RPMI7951 (cell line): ENCODE measurements at regions not wholly inside any gene's neighbourhood (a gene's known extent, or its start where the extent isn't known, plus 50 kb on each side); places are given as distances from the start of the nearest gene placed in this dataset.

ENCODE experiments used
- DNase-seq: peaks from one replicate; pipeline ENCODE4 v3.0.0-alpha.2; 2012; ENCODE audit warnings: low read depth

DNA sequence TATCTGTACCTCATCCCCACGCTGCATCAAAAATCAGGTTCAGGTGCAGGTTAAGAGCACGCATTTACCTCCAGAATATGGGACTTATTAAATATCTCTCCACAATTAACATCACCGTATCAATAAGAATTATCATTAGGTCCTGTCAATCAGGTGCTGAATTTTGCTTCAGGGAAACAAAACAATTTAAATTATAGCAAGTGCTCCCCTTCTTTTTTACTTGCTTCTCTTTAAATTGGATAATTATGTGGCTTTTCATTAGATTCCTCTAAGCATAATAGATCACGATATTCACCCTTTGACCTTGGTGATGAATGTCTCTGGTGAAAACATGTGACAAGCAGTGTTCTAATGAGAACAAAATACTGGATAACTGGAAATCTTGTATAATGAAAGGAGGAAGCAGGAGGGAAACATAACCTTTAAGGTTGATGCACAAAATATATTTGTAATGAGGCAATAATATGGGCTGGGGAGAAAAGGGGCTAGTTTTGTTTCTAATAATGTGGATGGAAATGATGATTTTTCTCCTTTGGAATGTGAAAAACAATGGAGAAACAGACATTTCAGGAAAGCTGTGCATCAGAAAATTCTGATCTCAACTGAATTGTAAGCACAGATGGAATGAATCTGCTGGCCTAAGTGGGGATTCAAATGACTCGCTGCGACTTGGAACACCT is 166.9 kb downstream of the SNX10 start:
- DNase-seq: no peak

DNA sequence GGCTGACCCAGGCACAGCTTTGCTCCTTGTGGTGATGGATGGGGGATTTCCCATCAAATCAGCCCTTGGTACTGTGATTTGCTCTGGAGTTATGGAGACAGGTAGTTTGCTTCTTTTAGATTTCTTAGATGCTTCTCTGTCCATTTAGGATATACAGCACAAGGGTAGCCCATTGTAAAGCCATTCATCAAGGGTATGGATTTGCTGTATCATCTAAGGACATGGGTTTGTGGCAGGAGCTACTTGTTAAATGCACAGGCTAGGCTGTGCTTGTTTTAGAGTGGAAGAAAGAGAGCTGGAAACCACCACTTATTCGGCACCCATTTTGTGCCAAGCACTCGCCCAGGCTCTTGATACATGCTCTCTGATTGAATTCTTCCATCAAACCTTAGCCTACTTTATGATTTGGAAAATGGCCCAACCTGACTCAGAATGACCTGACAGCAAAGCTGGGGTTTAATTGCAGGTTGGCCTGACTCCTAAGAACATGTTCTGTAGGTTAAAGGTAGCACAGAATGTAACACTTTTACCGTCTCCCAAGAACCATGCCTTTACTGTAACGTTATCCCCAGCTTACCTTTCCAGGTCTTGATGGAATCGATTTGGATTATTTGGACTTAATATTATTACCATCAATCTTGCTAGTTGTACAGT is 168.0 kb downstream of the SNX10 start:
- no peak for DNase-seq

DNA sequence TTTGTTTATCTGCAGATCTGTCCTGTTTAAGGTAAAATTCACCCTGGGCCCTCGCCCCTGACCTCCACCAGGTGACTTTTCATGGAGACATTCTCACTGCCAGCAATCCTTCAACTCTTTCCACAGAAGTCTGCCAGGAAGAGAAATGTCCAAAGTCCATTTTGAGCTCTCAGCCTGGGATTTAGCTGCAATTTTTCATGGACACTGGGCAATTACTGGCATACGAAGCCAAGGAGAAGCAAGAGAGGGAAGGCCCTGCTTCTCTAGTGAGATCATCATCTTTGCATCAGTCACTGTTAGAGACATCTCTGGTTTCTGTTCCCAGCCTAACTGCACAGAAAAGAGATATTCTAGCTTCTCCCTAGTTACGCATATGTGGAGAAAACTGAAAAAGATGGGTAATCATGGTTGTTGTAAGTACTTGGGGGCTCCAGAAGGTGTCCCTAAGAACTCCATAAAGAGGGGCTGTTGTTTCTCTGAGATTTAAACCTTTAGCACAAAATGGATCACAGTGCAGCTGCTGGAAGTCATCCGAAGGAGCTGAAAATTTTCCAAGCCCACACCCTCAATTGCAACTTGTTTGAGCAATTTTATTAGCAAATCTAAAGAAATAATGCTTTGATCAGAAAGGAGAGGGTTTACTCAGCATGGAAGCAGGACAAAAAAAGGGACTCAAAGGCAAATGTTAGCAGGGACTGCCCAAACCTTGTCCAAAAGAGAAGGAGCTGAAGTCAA is 168.9 kb downstream of the SNX10 start:
- no peak for DNase-seq

DNA sequence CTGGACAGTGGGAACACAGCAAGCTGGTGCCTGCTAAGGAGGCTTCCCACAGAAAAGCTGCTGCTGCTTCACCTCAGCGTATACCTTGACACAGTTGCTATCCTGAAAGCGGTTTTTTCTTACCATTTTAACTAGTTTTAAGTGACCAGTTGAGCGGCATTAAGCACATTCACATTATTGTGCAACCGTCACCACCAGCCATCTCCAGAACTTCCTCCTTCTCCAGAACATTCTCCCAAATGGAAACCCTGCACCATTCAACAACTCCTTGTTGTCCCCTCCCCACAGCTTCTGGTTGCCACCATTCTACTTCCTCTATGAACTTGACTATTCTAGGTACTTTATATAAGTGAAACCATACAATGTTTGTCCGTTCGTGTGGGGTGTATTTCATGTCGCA is 169.9 kb downstream of the SNX10 start:
- no peak for DNase-seq

DNA sequence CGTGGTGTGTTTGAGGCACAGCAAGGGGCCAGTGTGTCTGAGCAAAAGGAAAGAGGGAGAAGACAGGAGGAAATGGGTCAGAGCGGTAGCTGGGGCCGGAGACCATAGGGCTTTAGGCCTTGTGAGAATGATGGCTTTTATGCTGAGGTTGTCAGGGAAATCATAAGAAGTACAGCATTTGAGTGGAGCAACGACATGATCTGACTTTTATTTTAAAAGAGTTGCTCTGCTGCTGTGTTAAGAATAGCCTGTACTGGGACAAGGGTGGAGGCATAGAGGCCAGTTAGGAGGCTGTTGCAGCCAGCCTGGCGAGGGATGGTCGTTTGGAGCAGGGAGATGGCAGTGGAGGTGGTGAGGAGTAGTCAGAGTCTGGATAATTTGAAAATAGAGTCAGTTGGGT is 174.3 kb downstream of the SNX10 start:
- DNase-seq: no peak

DNA sequence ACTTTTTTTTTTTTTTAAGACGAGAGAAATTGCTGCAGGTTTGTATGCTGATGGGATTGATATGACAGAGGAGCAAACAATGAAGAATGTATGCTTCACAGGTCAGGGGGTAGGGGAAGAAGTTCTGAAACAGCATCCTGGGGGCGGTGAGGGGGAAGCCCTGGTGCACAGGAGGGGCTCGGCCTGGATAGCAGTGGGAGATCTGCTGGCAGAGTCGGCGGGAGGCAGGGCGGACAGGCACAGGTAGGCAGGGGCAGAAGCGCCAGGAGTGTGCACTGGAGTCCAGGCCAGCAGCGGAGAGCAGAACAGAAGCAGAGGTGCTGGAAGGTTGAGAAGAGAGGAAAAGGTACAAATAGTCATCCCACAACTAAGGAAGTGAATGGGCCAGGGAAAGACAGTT is 175.4 kb downstream of the SNX10 start:
- no peak for DNase-seq

DNA sequence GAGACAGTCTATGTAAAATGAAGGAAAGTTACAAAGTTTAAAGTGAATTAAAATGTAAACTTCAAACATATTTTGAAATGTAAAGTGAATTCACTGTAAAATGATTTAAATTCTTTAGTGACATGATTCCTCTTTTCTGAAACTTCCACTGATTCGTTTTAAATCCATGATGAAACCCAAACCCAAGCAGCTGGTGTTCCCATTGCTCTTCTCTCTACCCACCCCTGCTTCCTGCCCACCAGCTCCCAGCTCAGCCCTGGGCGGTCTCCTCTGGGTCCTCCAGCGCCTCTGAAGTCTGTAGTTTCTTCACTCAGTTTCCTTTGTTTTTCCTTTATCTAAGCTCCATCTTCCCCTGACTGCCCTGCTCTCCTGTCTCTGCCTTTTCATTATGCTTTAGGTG is 175.9 kb downstream of the SNX10 start:
- DNase-seq: no peak

DNA sequence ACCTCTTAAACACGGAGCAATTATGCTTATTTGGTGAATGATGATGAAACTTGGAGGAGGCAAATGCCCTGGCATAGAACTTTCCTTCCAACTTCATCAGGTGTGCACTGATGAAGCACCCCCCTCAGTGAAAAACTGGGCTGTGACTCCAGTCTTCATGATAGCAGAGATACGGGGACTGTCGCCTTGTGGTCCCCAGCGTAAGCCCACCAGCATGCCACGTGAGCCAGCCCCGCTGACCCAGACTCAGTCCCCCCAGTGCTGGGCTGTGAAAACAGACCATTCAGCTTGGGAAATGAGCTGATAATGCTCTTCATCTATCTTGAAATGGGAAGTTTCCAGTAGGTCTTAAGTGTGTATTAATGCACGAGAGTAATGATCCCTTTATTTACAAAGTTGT is 177.0 kb downstream of the SNX10 start:
- no peak for DNase-seq

DNA sequence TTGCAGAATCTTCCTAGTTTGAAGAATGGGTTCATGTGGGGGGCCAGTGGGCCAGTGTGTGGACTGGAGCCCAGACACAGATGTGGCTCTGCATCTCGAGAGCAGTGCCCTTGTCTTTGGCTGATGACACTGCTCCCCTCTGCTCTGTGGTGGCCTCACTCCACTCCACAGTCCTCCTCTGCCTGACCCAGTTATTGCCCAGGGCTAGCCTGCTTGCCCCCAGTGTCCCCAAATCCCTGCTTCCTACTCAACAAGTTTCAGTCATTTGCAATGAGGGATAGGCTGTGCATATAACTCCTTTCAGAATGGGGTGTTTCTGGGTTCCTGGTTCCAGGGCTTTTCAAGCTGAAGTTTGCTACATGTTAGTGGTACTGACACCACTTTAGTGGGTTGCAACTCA is 177.5 kb downstream of the SNX10 start:
- DNase-seq: no peak

DNA sequence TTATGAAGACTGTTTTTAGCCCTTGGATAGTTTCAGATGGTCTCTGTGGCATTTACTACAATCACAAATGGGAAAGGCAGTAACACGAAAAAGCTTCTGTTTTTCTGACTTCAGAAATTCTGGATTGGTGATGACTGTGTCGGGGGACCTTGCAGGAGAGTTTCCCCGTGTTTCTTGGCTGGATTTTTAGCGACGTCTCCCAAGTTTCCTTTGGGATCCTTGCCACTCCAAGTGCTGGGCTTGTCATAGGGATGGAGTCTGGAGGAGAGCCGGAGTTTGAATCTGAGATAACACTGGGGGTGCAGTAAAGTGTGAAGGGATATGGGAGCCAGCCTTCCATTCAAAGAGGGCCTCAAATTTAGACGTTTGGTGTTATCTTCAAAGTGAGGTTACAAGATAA is 179.0 kb downstream of the SNX10 start:
- no peak for DNase-seq

DNA sequence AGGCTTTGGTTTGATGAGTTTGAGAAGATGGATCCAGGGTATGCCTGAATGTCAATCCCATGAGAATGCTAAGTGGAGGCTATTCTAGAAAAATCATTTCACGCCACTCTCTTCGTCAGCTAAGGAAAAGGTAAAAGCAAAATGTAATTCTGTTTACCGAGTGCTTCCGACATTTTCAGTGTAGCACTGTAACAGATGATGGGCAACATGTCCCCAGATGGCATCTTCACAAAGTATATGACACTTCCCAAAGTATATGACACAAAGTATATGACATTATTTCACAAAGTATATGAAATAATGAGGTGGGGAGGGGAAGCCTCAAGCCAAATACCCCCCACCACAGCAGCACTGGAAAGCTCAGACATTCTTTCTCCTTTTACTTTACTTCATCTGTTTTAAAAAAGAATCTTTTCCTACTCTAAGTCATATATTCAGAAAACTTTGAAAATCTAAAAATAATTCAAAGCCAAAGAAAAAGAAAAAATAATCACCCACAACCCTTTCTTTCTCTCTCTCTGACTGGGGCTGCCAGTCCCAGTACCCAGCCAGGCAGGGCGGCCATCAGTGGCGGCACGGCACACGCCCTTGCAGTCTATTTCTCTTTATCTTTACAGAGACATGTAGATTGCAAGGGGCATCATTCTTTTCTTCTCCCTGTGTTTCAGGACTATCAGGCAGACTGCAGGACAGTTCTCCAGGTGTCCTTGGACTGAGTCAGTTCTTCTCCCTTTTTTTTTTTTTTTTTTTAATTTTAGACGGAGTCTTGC is 179.8 kb downstream of the SNX10 start:
- DNase-seq: no peak

DNA sequence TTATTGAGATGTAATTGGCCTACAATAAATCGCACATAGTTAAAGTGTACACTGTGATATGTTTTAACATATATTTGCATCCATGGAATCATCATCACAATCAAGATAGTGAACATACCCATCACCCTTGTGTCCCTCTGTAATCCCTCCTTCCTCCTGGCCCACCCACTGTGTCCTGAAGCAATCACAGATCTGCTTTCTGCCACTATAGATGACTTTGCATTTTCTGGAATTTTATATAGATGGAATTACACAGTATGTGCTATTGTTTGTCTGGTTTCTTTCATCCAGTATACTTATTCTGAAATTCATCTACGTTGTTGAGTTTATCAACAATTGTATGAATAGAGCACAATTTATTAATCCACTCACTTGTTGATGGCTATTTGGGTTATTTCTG is 181.3 kb downstream of the SNX10 start:
- DNase-seq: no peak

DNA sequence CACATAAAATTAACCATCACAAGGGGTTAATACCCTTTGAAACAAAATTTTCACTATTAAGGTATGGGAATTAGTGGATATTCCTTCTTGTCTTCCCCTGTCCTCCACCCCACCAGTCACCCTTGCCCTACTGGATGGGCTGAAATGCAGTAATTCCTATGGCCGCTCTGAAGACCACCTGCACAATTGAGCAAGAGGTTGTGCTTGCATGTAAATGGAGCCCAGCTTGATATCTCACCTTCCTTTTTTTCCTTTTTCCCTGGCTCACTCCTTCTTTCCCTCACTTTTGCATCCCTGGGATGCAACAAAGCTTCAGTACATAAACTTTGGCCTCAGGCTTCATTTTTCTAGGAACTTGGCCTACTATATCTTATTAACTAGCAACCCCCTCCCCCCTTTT is 184.6 kb downstream of the SNX10 start:
- no peak for DNase-seq

DNA sequence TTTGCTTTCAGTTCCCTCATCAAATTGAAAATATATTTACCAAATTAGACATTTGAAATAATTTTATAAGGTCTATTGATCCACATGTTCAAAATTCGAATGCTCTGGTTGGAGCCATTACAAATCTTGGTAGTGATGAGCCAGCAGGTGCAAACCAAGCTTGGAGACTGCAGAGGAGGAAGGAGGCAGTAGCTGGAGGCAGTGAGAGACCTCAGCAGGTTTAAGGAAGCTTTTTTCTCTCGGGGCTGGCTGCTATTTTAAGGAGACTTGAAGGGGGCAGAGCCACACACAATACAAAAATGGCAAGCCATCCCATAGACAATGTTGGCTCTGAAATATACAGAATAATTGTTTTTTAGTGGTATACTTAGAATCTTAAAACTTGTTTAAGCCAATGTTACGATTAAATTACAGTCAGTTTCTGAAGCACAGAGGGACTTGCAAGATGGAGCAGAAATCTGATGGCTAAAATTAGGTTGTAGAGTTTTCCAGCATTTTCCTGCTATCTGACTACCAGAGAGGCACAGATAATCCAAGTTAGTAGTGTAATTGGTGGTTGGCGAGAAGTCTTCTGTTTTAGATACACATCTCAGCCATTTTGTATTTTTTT is 185.8 kb downstream of the SNX10 start:
- no peak for DNase-seq

DNA sequence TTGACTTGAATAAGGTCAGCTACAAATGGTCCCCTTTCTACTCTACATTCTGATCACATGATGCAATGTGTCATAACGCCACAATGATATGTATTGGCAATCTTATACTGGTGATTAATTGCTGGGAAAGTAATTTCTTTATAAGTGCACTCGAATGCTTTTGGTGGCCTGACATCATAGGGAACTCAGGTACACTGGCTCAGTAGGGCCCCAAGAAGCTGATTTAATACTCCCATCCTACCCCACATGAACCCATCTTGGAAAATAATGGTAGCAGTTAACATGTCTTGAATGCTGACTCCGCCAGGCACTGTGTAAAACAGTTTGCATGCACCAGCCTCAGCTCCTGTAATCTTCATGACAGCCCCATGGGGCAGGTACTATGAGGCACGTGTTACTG is 186.9 kb downstream of the SNX10 start:
- DNase-seq: no peak

DNA sequence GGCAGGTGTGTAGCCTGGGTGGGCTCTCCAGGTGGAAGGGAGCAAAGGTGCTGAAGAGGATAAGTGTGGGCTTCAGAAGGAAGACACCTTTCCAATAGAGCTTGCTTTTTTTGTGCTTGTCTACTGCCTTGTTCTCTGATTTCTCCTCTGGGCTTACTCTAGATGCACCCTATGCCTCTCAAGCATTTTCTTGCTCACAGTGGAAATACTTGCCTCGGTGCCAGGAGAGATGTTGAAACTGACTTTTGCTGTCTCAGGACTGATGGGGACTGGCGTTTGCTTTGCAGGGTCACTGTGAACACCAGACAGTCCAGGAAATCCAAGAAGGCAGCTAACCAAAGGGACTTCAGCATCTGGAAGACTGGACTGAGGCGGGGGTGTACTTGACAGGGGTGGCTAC is 187.9 kb downstream of the SNX10 start:
- DNase-seq: no peak

DNA sequence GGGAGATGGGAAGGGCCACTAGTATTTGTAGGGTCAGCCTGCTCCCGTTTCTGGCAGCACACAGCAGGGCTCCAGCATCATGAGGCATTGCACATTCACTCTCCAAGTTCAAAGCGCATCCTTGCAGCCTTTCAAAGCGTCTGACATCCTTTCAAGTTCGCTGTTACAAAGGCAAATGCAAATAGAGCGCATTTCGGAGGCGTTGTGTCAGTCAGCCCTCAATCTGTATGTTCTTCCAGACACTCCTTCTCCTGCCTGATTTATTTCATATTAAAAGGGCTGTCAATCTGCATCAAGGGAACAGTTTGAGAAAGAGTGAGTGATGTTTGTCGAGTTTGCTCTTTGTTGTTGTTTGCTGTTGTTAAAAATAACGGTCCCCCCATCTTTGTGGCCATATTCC is 188.5 kb downstream of the SNX10 start:
- DNase-seq: no peak

DNA sequence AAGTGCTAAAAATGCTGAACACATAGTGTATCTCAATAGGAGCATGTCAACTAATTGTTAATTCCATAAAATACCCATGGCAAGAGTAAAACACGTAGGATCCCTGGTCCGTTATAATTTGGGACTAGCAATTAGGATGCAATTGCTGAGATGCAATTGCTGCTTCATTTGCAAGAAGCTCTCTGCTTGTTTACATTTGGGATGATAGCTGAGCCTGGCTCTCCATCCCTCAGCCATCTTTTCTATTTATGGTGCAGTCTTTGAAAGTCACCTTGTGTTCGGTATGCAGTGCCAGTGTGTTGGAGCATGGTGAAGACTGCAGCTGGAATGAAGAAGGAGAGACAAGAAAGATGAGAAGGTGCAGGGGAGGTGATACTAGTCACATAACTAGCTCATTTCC is 191.3 kb downstream of the SNX10 start:
- DNase-seq: no peak

DNA sequence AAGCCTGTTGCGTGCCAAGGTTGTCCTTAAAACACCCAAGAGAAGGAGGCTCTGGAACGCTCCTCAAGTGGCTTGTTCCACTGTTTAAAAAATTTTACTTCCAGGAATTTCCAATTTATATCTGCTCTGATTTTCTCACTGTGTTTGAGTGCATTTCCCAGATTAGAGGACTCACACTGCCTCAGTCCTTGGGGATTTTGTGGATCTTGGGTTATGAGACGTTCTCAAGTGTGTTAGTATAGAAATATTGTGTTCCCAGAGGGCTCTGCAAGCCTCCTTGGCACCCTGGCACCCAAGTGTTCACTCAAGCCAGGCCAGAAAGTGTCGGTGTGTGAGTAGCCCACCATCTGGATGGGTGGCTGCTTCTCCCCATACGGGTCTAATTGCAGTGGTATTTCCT is 192.2 kb downstream of the SNX10 start:
- no peak for DNase-seq

DNA sequence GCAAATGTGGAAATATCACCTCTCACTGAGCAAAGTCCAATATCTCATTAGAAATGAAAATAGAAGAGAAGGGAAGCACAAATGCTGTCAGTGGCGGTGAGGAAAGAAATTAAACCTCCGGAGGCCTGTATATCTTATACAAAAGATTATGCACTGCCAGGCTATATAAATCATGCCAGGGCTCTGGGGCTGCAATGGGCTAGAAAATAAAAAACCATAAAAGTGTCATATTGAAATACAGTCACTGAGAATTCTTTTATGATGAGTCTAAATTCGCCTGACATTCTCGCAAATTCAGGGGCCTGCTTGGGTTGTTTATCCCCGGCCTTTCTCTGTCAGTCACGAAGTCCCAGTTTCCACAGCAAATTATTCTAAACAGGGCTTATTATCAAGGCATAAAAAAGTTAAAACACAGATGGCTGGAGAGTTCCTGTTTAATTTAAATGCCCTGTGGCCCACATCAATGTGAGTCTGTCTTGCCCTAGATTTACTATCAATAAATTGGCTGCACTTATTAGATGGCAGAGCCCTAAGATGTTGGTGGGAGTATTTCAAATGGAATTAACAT is 193.8 kb downstream of the SNX10 start:
- DNase-seq: no peak

DNA sequence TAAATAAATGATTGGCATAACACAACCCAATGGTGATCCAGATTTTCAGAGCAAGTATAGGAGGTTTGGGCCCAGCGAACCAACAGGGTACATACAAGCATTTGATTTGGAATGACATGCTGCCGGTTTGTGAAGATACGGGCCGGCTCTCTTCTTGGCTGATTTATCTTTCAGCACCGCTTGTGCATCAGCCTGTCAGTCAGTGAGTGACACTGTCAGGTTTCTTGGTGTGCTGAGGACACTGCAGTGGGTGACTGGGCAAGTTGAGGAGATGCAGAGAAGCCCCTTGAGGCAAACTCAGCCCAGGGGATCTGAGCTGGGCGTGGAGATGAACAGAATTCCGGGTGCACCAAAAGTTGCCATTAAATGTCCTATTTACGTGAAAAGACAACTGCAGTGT is 194.5 kb downstream of the SNX10 start:
- DNase-seq: no peak
